SK-N-SH (cell line): ENCODE measurements at regions not wholly inside any gene's neighbourhood (a gene's known extent, or its start where the extent isn't known, plus 50 kb on each side); places are given as distances from the start of the nearest gene placed in this dataset.

Experiments used
- CTCF ChIP-seq: fragments of 200-600 bp; sonication (generic); IDR thresholded peaks from 2 replicates; pipeline ENCODE4 v1.6.1; 2017; ENCODE audit warnings: antibody characterized with exemption, mild to moderate bottlenecking, moderate library complexity
- EZH2phosphoT487 ChIP-seq: fragments of 200-600 bp; sonication (generic); IDR thresholded peaks from 2 replicates; pipeline ENCODE4 v1.6.1; 2017; ENCODE audit warnings: low read depth, mixed run types, mild to moderate bottlenecking, antibody characterized with exemption, moderate library complexity, borderline replicate concordance
- FOXM1 ChIP-seq: IDR thresholded peaks from 2 replicates; pipeline ENCODE4 v1.4.0; 2012; ENCODE audit warnings: low read depth, mild to moderate bottlenecking
- POLR2AphosphoS5 ChIP-seq: IDR thresholded peaks from 2 replicates; pipeline ENCODE4 v1.6.1; 2012; ENCODE audit warnings: low read depth, low read length
- RCOR1 ChIP-seq: fragments of 150-350 bp; IDR thresholded peaks from 2 replicates; pipeline ENCODE4 v1.6.1; 2017; ENCODE audit warnings: antibody characterized with exemption, low read length
- REST ChIP-seq: IDR thresholded peaks from 2 replicates; pipeline ENCODE4 v1.6.1; 2012; ENCODE audit warnings: mild to moderate bottlenecking, low read depth, low read length, moderate library complexity
- RXRA ChIP-seq: IDR thresholded peaks from 2 replicates; pipeline ENCODE4 v1.4.0; 2012; ENCODE audit warnings: low read depth, mild to moderate bottlenecking, borderline replicate concordance
- SMC3 ChIP-seq: IDR thresholded peaks from 2 replicates; pipeline ENCODE4 v1.6.1; 2012; ENCODE audit warnings: low read depth, low read length, improper control_type of control experiment
- TAF1 ChIP-seq: IDR thresholded peaks from 2 replicates; pipeline ENCODE4 v1.6.1; 2012; ENCODE audit warnings: low read depth, mild to moderate bottlenecking, low read length, moderate library complexity, borderline replicate concordance

GRCh38 chr18:77905449-77906055 lies 655.9 kb downstream of the GALR1 start:
- no peak for TF ChIP-seq CTCF
- no peak for TF ChIP-seq RXRA
- TF ChIP-seq EZH2phosphoT487, result no peak
- TF ChIP-seq REST, result no peak
- no peak for TF ChIP-seq TAF1
- no peak for TF ChIP-seq POLR2AphosphoS5
- no peak for TF ChIP-seq SMC3
- TF ChIP-seq FOXM1, result no peak
- TF ChIP-seq RCOR1, result no peak
